HG02642 (cell line): ENCODE measurements at regions not wholly inside any gene's neighbourhood (a gene's known extent, or its start where the extent isn't known, plus 50 kb on each side); places are given as distances from the start of the nearest gene placed in this dataset.

Experiments
- ATAC-seq: cut with Tn5 transposase; IDR thresholded peaks from one replicate; pipeline ENCODE4 v1.9.1; 2021; ENCODE audit warnings: mild to moderate bottlenecking; ENCODE audit not compliant: unreplicated experiment, poor library complexity

DNA sequence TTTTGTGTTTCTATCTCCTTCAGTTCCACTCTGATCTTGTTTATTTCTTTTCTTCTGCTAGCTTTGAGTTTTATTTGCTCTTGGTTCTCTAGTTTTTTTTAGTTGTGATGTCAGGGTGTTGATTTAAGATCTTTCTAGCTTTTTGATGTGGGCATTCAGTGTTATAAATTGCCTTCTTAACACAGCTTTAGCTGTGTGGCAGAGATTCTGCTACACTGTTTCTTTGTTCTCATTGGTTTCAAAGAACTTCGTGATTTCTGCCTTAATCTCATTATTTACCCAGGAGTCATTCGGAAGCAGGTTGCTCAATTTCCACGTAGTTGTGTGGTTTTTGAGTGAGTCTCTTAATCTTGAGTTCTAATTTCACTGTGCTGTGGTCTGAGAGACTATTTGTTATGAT, 251.7 kb upstream of the HTR2A start:
- no peak for ATAC-seq

GRCh38 chr13:47147812-47148119, 250.9 kb upstream of the HTR2A start:
- no peak for ATAC-seq

GRCh38 chr13:47146991-47147811, 250.3 kb upstream of the HTR2A start:
- ATAC-seq, result peak; percentile 96

- no peak for ATAC-seq
Measured at GRCh38 chr13:47146136-47146535, 249.3 kb upstream of the HTR2A start.

GRCh38 chr13:47144782-47145181, 247.9 kb upstream of the HTR2A start:
- ATAC-seq, result no peak

DNA sequence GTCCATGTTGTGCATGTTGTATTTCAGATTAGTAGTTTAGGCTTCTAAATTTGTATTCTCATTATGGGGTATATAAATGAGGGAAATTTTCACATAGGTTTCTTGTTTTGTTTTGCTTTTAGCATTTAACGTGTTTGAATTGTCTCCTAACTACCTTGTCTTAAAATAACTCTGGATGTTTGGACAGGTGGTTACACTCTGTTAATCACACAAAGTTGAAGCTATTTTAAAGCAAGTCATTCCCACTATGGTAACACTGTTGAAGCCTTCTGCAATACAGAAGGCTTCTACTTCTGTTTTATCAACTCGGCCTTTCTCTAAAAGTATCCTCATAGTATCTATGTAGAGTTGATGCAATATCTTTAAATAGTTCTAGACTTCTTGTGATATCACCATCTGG, 245.3 kb upstream of the HTR2A start:
- no peak for ATAC-seq

DNA sequence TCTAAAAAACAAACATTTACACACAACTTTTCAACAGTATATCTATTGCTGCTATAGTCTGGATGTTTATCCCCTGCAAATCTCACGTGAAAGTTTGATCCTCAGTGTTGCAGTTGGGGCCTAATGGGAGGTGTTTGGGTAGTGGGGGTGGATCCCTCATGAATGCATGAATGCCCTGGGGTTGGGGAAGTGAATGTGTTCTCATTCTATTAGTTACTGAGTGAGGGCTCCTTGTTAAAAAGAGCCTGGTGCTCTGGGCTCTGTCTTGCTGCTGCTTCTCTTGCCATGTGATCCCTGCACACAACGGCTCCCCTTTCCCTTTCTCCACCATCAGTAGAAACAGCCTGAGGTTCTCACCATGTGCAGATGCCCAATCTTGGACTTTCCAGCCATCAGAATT, 242.7 kb upstream of the HTR2A start:
- no peak for ATAC-seq

DNA sequence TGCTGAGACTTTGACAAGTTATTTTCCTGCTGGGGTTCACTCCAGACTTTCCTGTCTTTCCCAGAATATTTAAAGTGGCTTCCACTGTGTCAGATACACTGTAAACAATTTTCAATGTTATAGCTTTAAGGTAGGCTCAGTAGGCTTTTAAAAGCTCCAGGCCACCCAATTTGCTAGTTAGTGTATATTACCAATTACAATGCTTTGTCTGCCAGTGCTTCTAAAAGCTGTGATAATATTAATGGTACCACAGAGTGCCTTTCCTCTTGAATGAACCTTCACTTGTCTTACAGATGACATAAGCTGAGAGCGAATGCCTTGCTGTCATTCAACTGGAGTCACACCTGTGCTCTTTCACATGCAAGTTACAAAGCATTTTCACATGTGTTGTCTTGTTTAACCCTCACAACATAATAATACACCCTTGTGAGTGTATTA, 239.7 kb upstream of the HTR2A start:
- no peak for ATAC-seq

GRCh38 chr13:47135800-47136503, 239.1 kb upstream of the HTR2A start:
- ATAC-seq, result no peak

GRCh38 chr13:47134939-47135489, 238.2 kb upstream of the HTR2A start:
- ATAC-seq, result no peak

GRCh38 chr13:47133011-47133445, 236.2 kb upstream of the HTR2A start:
- no peak for ATAC-seq

GRCh38 chr13:47129461-47129860, 232.6 kb upstream of the HTR2A start:
- ATAC-seq, result no peak

DNA sequence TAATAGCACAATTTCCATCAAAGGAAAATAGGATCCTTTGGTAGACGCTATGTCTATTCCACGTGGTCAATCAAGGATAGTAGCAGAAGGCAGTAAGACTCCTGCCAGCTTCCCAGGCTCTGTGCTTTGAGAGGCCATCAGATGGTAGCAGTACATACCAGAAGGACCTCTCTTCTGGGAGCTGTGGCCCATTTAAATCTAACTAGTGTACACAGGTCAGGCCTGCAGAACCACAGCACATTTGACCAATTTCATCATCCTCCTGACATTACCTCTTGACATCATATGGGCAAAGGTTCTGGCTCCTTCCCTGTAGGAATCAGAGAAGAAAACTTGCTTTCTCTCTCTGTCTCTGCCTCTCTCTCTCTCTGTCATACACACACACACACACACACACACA, 229.6 kb upstream of the HTR2A start:
- ATAC-seq, result no peak

DNA sequence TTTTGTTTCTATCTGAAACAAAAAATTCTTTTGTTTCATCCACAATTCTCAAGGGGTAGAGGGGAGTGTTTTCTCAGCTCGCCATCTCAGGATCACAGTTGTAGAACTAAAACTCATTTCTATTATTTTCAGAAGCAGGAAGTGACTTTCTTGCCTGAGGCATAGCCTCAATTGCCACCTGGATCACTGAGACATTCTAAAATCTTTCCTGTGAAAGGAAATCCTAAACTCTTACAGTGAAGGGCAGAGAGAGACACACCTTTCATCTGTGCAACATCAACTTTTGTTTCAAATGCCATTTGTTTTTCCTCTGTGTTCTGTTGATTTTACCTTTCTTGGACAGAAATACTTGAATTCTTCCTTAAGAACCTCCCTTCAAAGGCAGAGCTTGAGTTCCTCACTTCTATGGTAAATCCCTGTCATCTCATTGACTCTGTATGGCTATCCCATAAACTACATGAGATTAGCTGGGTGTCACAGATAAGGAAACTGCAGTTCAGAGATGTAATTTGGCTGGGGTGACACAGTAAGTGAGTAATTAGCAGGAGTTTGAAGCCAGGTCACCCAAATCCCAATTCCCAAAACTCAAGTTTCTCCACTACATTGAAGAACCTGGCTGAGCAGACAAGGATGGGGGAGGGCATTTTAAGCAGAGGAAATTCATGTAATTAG, 224.4 kb upstream of the HTR2A start:
- ATAC-seq, result no peak

- ATAC-seq, result no peak
Measured at GRCh38 chr13:47120282-47120681, 223.4 kb upstream of the HTR2A start.

- ATAC-seq, result no peak
Measured at GRCh38 chr13:47119575-47120235, 222.9 kb upstream of the HTR2A start.

DNA sequence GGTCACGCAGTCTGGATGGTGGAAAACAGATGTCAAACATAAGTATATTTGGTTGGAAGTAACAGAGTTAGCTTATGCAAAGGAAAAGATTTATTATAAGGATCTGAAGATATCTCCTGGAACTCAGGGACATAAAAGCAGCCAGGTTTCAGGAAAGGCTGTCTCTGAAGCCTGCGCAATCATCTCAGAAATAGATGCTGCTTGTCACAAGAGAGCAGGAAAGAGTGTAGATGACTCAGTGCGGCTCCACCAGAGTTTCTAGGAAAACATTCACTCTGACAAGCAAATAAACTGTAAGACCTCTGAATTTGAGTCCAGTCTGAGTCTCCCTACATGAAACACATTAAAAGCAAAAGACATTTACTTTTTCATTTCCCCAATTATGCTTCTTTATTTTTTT, 220.4 kb upstream of the HTR2A start:
- ATAC-seq, result no peak

DNA sequence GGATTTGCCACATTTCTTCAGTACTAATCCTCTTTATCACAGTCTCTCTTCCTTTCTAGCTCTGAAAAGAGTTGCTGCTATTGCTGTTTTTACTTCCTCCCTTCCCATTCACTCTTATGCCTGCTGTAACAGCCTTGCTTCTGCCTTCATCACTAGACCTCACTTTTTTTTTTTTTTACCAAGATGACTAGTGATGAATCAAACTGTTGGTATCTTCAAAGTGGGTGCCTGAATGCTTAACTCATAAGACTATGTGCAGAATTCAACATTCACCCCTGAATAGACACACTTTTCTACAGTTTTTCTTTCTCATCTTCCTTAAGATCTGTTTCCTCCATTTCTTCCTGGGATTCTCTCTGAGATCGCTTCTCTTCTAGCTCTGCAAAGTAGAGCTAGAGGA, 217.2 kb upstream of the HTR2A start:
- ATAC-seq, result no peak

DNA sequence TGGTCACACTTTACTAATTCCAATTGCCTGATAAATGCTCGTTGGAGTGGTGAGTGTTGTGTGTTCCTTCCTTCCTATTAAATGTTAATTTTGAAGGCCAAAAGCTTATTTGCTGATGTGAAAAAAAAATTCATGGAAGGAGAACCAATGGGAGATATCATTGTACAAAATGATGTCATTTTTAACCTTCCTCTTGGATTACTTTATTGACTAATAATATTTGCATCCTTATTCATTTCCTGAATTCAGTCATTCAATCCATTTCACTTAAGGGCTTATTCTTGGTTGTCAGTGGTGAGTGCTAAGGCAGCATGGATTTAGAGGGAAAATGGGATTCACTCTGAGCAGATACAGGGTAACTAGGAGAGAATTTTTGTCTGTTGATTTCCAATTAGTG, 216.0 kb upstream of the HTR2A start:
- ATAC-seq, result no peak

- ATAC-seq, result no peak
Measured at GRCh38 chr13:47112205-47112902, 215.5 kb upstream of the HTR2A start.
